ENCODE measurements at regions not wholly inside any gene's neighbourhood (a gene's known extent, or its start where the extent isn't known, plus 50 kb on each side); places are given as distances from the start of the nearest gene placed in this dataset.

GRCh38 chr20:22410556-22411130 lies 173.7 kb downstream of the FOXA2 start:
- no peak for DNase-seq
- H3K4me1 ChIP-seq = no peaks in the 10 kb centered on the region
- no peaks in the 10 kb centered on the region for H3K9me3 ChIP-seq
- TF ChIP-seq POLR2A (IDR thresholded peaks at IDR 0.05) (no peak), CTCF (IDR thresholded peaks at IDR 0.05) (no peak)
- peaks cover 0 to 31% (median 0%) of the 10 kb centered on the region in 4 donors for H3K27me3 ChIP-seq
- no peaks in the 10 kb centered on the region for H3K36me3 ChIP-seq
- intact Hi-C loops (cut with DNase I) = no loop called here
- H3K27ac ChIP-seq = no peak overlapping the region
- no peak overlapping the region for H3K4me3 ChIP-seq
- 71 to 76% methylated on average over 4 of the region's 4 CpGs for WGBS, 2 donors

GRCh38 chr20:22408521-22409402 lies 175.6 kb downstream of the FOXA2 start:
- intact Hi-C loops (cut with DNase I) = no loop called here
- TF ChIP-seq CTCF (IDR thresholded peaks at IDR 0.05) (no peak), POLR2A (IDR thresholded peaks at IDR 0.05) (no peak)
- WGBS, 2 donors = 70 to 81% methylated on average over 2 of the region's 2 CpGs
- DNase-seq = no peak
- Histone ChIP-seq H3K36me3 (no peaks in the 10 kb centered on the region), H3K27me3 (peaks cover 0 to 48% (median 0%) of the 10 kb centered on the region in 4 donors), H3K27ac (no peak overlapping the region), H3K4me1 (peaks cover 0 to 10% (median 7%) of the 10 kb centered on the region in 3 donors), H3K9me3 (no peaks in the 10 kb centered on the region), H3K4me3 (no peak overlapping the region)

DNA sequence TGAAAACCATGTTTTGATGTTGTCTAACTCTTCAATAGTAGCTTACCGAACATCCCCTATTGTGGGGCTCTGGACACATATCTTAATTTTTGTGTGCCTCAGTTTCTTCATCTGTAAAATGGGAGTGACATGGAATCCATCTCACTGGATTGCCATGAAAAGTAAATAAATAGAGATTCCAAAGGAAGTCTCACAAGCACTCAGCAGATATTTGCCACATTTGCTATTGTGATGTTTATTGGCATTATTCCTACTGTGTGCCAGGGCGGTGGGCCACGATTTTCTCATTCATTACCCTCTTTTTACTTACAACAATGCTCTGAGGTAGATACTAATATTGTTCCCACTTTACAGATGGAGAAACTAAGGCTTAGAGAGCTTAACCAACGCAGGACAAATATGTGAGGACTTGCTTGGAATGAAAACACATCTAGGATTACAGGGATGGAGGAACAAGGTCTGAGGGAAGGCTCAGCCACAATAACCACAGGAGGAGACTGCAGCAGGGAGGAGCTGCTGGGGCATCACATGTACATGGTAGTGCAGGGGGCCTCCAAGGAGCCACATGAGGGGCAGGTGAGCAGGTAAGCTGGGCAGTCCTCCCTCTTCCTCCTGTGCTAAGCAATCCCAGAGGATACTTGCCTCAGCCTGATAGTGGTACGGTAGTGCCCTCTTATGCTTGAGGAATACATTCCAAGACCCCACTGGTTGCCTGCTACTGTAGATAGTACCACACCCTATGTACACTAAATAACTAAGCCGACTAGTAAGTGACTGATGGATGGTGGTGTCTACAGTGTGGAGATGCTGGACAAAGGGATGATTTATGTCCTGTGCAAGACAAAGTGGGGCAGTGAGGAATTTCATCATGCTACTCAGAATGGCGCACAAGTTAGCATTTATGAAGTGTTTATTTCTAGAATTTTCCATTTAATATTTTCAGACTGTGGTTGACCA lies 176.9 kb downstream of the FOXA2 start:
- H3K27me3 ChIP-seq = peaks cover 0 to 54% (median 0%) of the 10 kb centered on the region in 4 donors
- peaks cover 0 to 22% (median 16%) of the 10 kb centered on the region in 3 donors for H3K4me1 ChIP-seq
- intact Hi-C loops (cut with DNase I) = no loop called here
- H3K4me3 ChIP-seq = no peak overlapping the region
- H3K36me3 ChIP-seq = no peaks in the 10 kb centered on the region
- no peak overlapping the region for H3K27ac ChIP-seq
- 75 to 83% methylated on average over 6 to 7 of the region's 7 CpGs for WGBS, 2 donors
- TF ChIP-seq POLR2A (IDR thresholded peaks at IDR 0.05) = no peak
- TF ChIP-seq CTCF (IDR thresholded peaks at IDR 0.05) = no peak
- DNase-seq = no peak
- no peaks in the 10 kb centered on the region for H3K9me3 ChIP-seq

DNA sequence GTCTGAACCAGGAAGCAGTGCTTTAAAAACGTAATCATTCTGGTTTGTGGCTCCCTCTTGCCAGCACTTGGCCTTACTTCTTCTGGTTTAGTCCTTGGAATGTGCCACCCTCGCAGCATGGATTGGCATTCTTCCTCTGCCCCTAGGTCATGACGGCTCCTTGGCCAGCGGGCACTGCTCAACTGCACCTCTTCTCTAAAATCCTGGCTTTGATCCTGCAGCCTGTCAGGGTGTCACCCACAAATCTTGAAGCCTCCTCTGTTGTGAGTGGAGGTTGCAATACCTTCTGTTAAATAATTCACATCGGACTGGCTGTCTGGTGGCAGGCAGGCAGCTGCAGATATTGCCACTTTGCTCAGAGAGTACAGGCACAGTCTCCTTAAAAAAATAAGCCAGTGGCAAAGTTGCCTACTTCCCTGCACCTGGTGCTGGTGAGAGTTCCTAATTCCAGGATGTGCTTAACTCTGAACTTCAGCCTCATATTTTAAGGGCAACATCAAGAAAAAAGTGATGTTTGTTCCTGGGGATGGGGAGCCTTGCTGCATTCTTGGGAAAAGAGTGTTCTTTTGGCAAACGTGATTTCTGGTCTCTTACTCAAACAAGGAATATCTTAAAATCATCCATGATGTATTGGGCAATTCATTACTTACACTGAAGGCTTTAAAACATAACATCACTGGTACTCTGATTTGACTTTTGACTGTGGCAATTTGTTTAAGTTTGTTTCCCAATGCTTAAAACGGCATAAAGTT lies 179.8 kb downstream of the FOXA2 start:
- no peak overlapping the region for H3K27ac ChIP-seq
- H3K9me3 ChIP-seq = no peaks in the 10 kb centered on the region
- DNase-seq = no peak
- H3K36me3 ChIP-seq = no peaks in the 10 kb centered on the region
- no peak for TF ChIP-seq POLR2A (IDR thresholded peaks at IDR 0.05)
- no peak for TF ChIP-seq CTCF (IDR thresholded peaks at IDR 0.05)
- peaks cover 0 to 79% (median 0%) of the 10 kb centered on the region in 4 donors for H3K27me3 ChIP-seq
- WGBS, 2 donors = 28 to 32% methylated on average over 5 to 6 of the region's 7 CpGs
- H3K4me3 ChIP-seq = peak overlapping the region in 1 of 4 donors; percentile 54
- H3K4me1 ChIP-seq = peaks cover 0 to 22% (median 16%) of the 10 kb centered on the region in 3 donors
- intact Hi-C loops (cut with DNase I) = no loop called here
